H9 (cell line): ENCODE measurements at regions not wholly inside any gene's neighbourhood (a gene's known extent, or its start where the extent isn't known, plus 50 kb on each side); places are given as distances from the start of the nearest gene placed in this dataset.
A peak's percentile ranks its signal among the peaks of the same experiment; 100 is the strongest.

Source experiments
- DNase-seq: peaks from one replicate; pipeline ENCODE4 v3.0.0-alpha.2; 2017
- H2AFZ ChIP-seq: one replicate; pipeline ENCODE4 v1.6.1; 2013; ENCODE audit warnings: mild to moderate bottlenecking, low read length, control low read depth, moderate library complexity
- H2AK5ac ChIP-seq: 2 replicates; pipeline ENCODE4 v1.6.1; 2013; ENCODE audit warnings: low read length, control low read depth, mixed read lengths; ENCODE audit not compliant: insufficient read length
- H2BK120ac ChIP-seq: one replicate; pipeline ENCODE4 v1.6.1; 2013; ENCODE audit warnings: low read depth, mild to moderate bottlenecking, low read length, control low read depth, inconsistent platforms; ENCODE audit not compliant: poor library complexity, severe bottlenecking
- H2BK12ac ChIP-seq: 2 replicates; pipeline ENCODE4 v1.6.1; 2013; ENCODE audit warnings: low read length, control low read depth, mixed read lengths, low read depth; ENCODE audit not compliant: insufficient read length
- H2BK15ac ChIP-seq: 2 replicates; pipeline ENCODE4 v1.6.1; 2013; ENCODE audit warnings: low read depth, low read length, control low read depth
- H2BK20ac ChIP-seq: one replicate; pipeline ENCODE4 v1.6.1; 2013; ENCODE audit warnings: low read depth, mild to moderate bottlenecking, low read length, control low read depth, inconsistent platforms; ENCODE audit not compliant: poor library complexity, severe bottlenecking
- H2BK5ac ChIP-seq: 2 replicates; pipeline ENCODE4 v1.6.1; 2013; ENCODE audit warnings: low read length, control low read depth, mixed read lengths; ENCODE audit not compliant: insufficient read length
- H3K14ac ChIP-seq: 2 replicates; pipeline ENCODE4 v1.6.1; 2013; ENCODE audit warnings: low read length, control low read depth; ENCODE audit not compliant: insufficient read depth
- H3K18ac ChIP-seq: 2 replicates; pipeline ENCODE4 v1.6.1; 2013; ENCODE audit warnings: low read depth, mild to moderate bottlenecking, mixed read lengths, low read length, control low read depth; ENCODE audit not compliant: insufficient read length
- H3K23ac ChIP-seq: 2 replicates; pipeline ENCODE4 v1.6.1; 2013; ENCODE audit warnings: low read length, control low read depth, mixed read lengths, low read depth; ENCODE audit not compliant: insufficient read length
- H3K23me2 ChIP-seq: 2 replicates; pipeline ENCODE4 v1.6.1; 2013; ENCODE audit warnings: low read depth, mild to moderate bottlenecking, mixed read lengths, low read length, control low read depth; ENCODE audit not compliant: insufficient read length, poor library complexity, severe bottlenecking
- H3K27ac ChIP-seq: 2 replicates; pipeline ENCODE4 v1.5.1; 2013; ENCODE audit warnings: low read length, control low read depth, mixed read lengths, low read depth; ENCODE audit not compliant: insufficient read length
- H3K27me3 ChIP-seq: 2 replicates; pipeline ENCODE4 v1.6.1; 2013; ENCODE audit warnings: low read length, control low read depth, inconsistent platforms; ENCODE audit not compliant: insufficient read depth
- H3K4ac ChIP-seq: 2 replicates; pipeline ENCODE4 v1.6.1; 2013; ENCODE audit warnings: low read depth, mild to moderate bottlenecking, control low read depth, inconsistent platforms, low read length, moderate library complexity
- H3K4me1 ChIP-seq: 2 replicates; pipeline ENCODE4 v1.6.1; 2013; ENCODE audit warnings: low read length, control low read depth, inconsistent platforms; ENCODE audit not compliant: insufficient read depth
- H3K4me2 ChIP-seq: 2 replicates; pipeline ENCODE4 v1.6.1; 2013; ENCODE audit warnings: low read length, control low read depth, mixed read lengths; ENCODE audit not compliant: insufficient read length, insufficient read depth
- H3K56ac ChIP-seq: 2 replicates; pipeline ENCODE4 v1.6.1; 2013; ENCODE audit warnings: low read depth, mild to moderate bottlenecking, mixed read lengths, low read length, control low read depth; ENCODE audit not compliant: insufficient read length
- H3K79me1 ChIP-seq: 2 replicates; pipeline ENCODE4 v1.6.1; 2013; ENCODE audit warnings: low read depth, mild to moderate bottlenecking, moderate library complexity, low read length, control low read depth, inconsistent platforms; ENCODE audit not compliant: insufficient read depth, poor library complexity, severe bottlenecking
- H3K79me2 ChIP-seq: 2 replicates; pipeline ENCODE4 v1.6.1; 2013; ENCODE audit warnings: low read length, control low read depth, inconsistent platforms; ENCODE audit not compliant: insufficient read depth
- H3K9ac ChIP-seq: 2 replicates; pipeline ENCODE4 v1.6.1; 2013; ENCODE audit warnings: low read length, control low read depth, mixed read lengths; ENCODE audit not compliant: insufficient read length; ENCODE audit errors: extremely low read depth
- H3K9me3 ChIP-seq: one replicate; pipeline ENCODE4 v1.6.1; 2013; ENCODE audit warnings: low read depth, low read length, inconsistent platforms; ENCODE audit not compliant: control insufficient read depth
- H3T11ph ChIP-seq: one replicate; pipeline ENCODE4 v1.6.1; 2013; ENCODE audit warnings: mild to moderate bottlenecking, low read length, control low read depth, inconsistent platforms
- H4K20me1 ChIP-seq: one replicate; pipeline ENCODE4 v1.6.1; 2013; ENCODE audit not compliant: control insufficient read depth, insufficient read length, insufficient read depth
- H4K5ac ChIP-seq: 2 replicates; pipeline ENCODE4 v1.6.1; 2013; ENCODE audit warnings: low read depth, mild to moderate bottlenecking, mixed read lengths, low read length, control low read depth; ENCODE audit not compliant: insufficient read length
- H4K8ac ChIP-seq: replicated peaks from 2 replicates; pipeline ENCODE4 v1.6.1; 2013; ENCODE audit warnings: low read length, control low read depth, mixed read lengths, low read depth; ENCODE audit not compliant: insufficient read length
- H4K91ac ChIP-seq: 2 replicates; pipeline ENCODE4 v1.6.1; 2013; ENCODE audit warnings: low read depth, mild to moderate bottlenecking, moderate library complexity, mixed read lengths, low read length, control low read depth; ENCODE audit not compliant: insufficient read length
- H3K27ac Mint-ChIP-seq, 3 experiments: 2 replicates in 2 of 3; 3 replicates in 1 of 3; pipeline ENCODE4 v1.8.0; 2020 to 2021; ENCODE audit warnings: mixed read lengths in 3 of 3, mild to moderate bottlenecking in 1 of 3, moderate library complexity in 1 of 3
- H3K27me3 Mint-ChIP-seq: 2 replicates; pipeline ENCODE4 v1.8.0; 2021; ENCODE audit warnings: low read depth, mild to moderate bottlenecking, moderate library complexity, mixed read lengths
- H3K36me3 Mint-ChIP-seq, 3 experiments: 2 replicates in 2 of 3; 3 replicates in 1 of 3; pipeline ENCODE4 v1.8.0; 2020 to 2021; ENCODE audit warnings: low read depth in 3 of 3, mixed read lengths in 3 of 3; ENCODE audit not compliant: insufficient read depth in 1 of 3
- H3K4me1 Mint-ChIP-seq, 2 experiments: 2 replicates each; pipeline ENCODE4 v1.8.0; 2020; ENCODE audit warnings: mixed read lengths in 2 of 2
- H3K4me3 Mint-ChIP-seq, 2 experiments: 2 replicates in 1 of 2; 3 replicates in 1 of 2; pipeline ENCODE4 v1.8.0; 2020 to 2021; ENCODE audit warnings: mild to moderate bottlenecking in 2 of 2, mixed read lengths in 2 of 2, moderate library complexity in 1 of 2
- H3K9me3 Mint-ChIP-seq, 2 experiments: 2 replicates in 1 of 2; 3 replicates in 1 of 2; pipeline ENCODE4 v1.8.0; 2020; ENCODE audit warnings: mild to moderate bottlenecking in 2 of 2, mixed read lengths in 2 of 2, moderate library complexity in 1 of 2
- CTCF ChIP-seq: fragments of 200-600 bp; sonication (generic); conservative IDR thresholded peaks from 3 replicates; pipeline ENCODE4 v1.8.0; 2021; ENCODE audit warnings: antibody characterized with exemption, mild to moderate bottlenecking
- WGBS: extraction: QIAGEN DNeasy Blood & Tissue Kit; methylation state at CpG from one replicate; pipeline ENCODE4 v1.1.7; 2013; ENCODE audit warnings: missing lambda C conversion rate, low lambda C conversion rate, mixed read lengths; ENCODE audit not compliant: insufficient read length; ENCODE audit errors: extremely low coverage; 5-methylcytosine and 5-hydroxymethylcytosine counted together

- Histone ChIP-seq H3K4ac (no peak overlapping the region), H3K56ac (no peak overlapping the region), H3K9me3 (no peaks in the 10 kb centered on the region), H3K23ac (no peak overlapping the region), H2BK12ac (no peak overlapping the region), H4K5ac (no peak overlapping the region), H3K27ac (no peak overlapping the region), H2BK120ac (no peak overlapping the region), H3K79me2 (no peaks in the 10 kb centered on the region), H3K27me3 (no peaks in the 10 kb centered on the region), H3T11ph (no peak overlapping the region), H2AK5ac (no peak overlapping the region), H4K8ac (no peak overlapping the region), H3K4me1 (no peaks in the 10 kb centered on the region), H2AFZ (no peak overlapping the region), H4K91ac (no peak overlapping the region), H4K20me1 (no peaks in the 10 kb centered on the region), H3K9ac (no peak overlapping the region), H3K79me1 (no peaks in the 10 kb centered on the region), H2BK15ac (no peak overlapping the region), H3K4me2 (no peak overlapping the region), H3K18ac (no peak overlapping the region), H3K23me2 (no peaks in the 10 kb centered on the region), H2BK20ac (no peak overlapping the region), H3K14ac (no peak overlapping the region), H2BK5ac (no peak overlapping the region)
- no peaks in the 10 kb centered on the region for H3K36me3 Mint-ChIP-seq
- no peak overlapping the region for H3K4me3 Mint-ChIP-seq
- peaks cover 2% of the 10 kb centered on the region for H3K27me3 Mint-ChIP-seq
- peaks cover 0 to 6% of the 10 kb centered on the region in 2 experiments; a peak in 1 of 5 replicates for H3K9me3 Mint-ChIP-seq
- no CpG with 5 or more reads among the region's 1 CpG for WGBS
- no peak for TF ChIP-seq CTCF
- peaks cover 0 to 3% of the 10 kb centered on the region in 2 experiments; a peak in 1 of 4 replicates for H3K4me1 Mint-ChIP-seq
- H3K27ac Mint-ChIP-seq, result peak overlapping the region in 1 of 3 experiments; percentile 43; a peak in 1 of 7 replicates
- DNase-seq, result no peak
Measured at GRCh38 chr10:104563051-104563450, 78.0 kb upstream of the SORCS3 start.
